Left lobe of liver (tissue), 2 donors: ENCODE measurements at regions not wholly inside any gene's neighbourhood (a gene's known extent, or its start where the extent isn't known, plus 50 kb on each side); places are given as distances from the start of the nearest gene placed in this dataset.
"Not testable (repeated sequence)": the region's sequence is repeated elsewhere in the genome, so short reads cannot be mapped to it uniquely, and the experiment has no call there.

Experiments used
- ATAC-seq: fragments of 200-7000 bp; cut with Tn5 transposase; one replicate; pipeline ENCODE4 v1.9.1; 2020; ENCODE audit warnings: mild to moderate bottlenecking, moderate library complexity
- DNase-seq: peaks from one replicate; pipeline ENCODE4 v3.0.0-alpha.2; 2020; ENCODE audit warnings: low spot score
- donor health status: DM: no; HTN: no; CAD: no; lungs with moderate emphysema.
- donor health status: DM: no; HTN: yes; CAD: no.

- DNase-seq (no peak), ATAC-seq (no peak)
Measured at GRCh38 chr7:69429911-69430383, 168.3 kb upstream of the AUTS2 start.

- no peak for DNase-seq
- no peak for ATAC-seq
Measured at GRCh38 chr7:69430384-69431021, 167.8 kb upstream of the AUTS2 start.

- DNase-seq = no peak
- no peak for ATAC-seq
Measured at GRCh38 chr7:69431626-69432025, 166.6 kb upstream of the AUTS2 start.

- not testable (repeated sequence) for ATAC-seq, DNase-seq
Measured at GRCh38 chr7:69432276-69432675, 166.0 kb upstream of the AUTS2 start.

GRCh38 chr7:69433081-69433480, 165.2 kb upstream of the AUTS2 start:
- ATAC-seq (no peak), DNase-seq (no peak)

GRCh38 chr7:69434398-69434815, 163.9 kb upstream of the AUTS2 start:
- no peak for DNase-seq
- ATAC-seq = no peak

- DNase-seq = no peak
- no peak for ATAC-seq
Measured at GRCh38 chr7:69435711-69436110, 162.6 kb upstream of the AUTS2 start.

GRCh38 chr7:69436946-69437345, 161.3 kb upstream of the AUTS2 start:
- ATAC-seq (no peak), DNase-seq (no peak)

- DNase-seq (no peak), ATAC-seq (no peak)
Measured at GRCh38 chr7:69438584-69439412, 159.5 kb upstream of the AUTS2 start.

- ATAC-seq (no peak), DNase-seq (no peak)
Measured at GRCh38 chr7:69439636-69440325, 158.5 kb upstream of the AUTS2 start.

- no peak for ATAC-seq
- DNase-seq = no peak
Measured at GRCh38 chr7:69440976-69441375, 157.3 kb upstream of the AUTS2 start.

GRCh38 chr7:69443136-69443535, 155.1 kb upstream of the AUTS2 start:
- ATAC-seq (no peak), DNase-seq (no peak)

GRCh38 chr7:69445541-69445940, 152.7 kb upstream of the AUTS2 start:
- DNase-seq (no peak), ATAC-seq (no peak)

- DNase-seq, ATAC-seq: not testable (repeated sequence)
Measured at GRCh38 chr7:69446213-69446612, 152.1 kb upstream of the AUTS2 start.

GRCh38 chr7:69448071-69448470, 150.2 kb upstream of the AUTS2 start:
- ATAC-seq (no peak), DNase-seq (no peak)

- no peak for ATAC-seq
- DNase-seq = no peak
Measured at GRCh38 chr7:69450456-69450855, 147.8 kb upstream of the AUTS2 start.

GRCh38 chr7:69451715-69452114, 146.6 kb upstream of the AUTS2 start:
- no peak for DNase-seq
- no peak for ATAC-seq

- DNase-seq (no peak), ATAC-seq (no peak)
Measured at GRCh38 chr7:69452797-69453196, 145.5 kb upstream of the AUTS2 start.

- peak; percentile 64 for DNase-seq
- peak; percentile 84 for ATAC-seq
Measured at GRCh38 chr7:69457595-69458504, 140.4 kb upstream of the AUTS2 start.

- ATAC-seq (peak; percentile 70), DNase-seq (peak; percentile 54)
Measured at GRCh38 chr7:69464035-69464434, 134.2 kb upstream of the AUTS2 start.

- no peak for ATAC-seq
- DNase-seq = no peak
Measured at GRCh38 chr7:69465262-69465661, 133.0 kb upstream of the AUTS2 start.
